B cell (primary cell): ENCODE measurements at regions not wholly inside any gene's neighbourhood (a gene's known extent, or its start where the extent isn't known, plus 50 kb on each side); places are given as distances from the start of the nearest gene placed in this dataset.

ENCODE experiments used
- EZH2 ChIP-seq: IDR thresholded peaks from 2 replicates; pipeline ENCODE4 v1.6.1; 2012; ENCODE audit warnings: borderline replicate concordance, low read depth, mild to moderate bottlenecking, moderate library complexity, low read length; ENCODE audit not compliant: insufficient read depth, poor library complexity, severe bottlenecking
- TF ChIP-seq, protein P1 (sequence below): fragments of 200-600 bp; IDR thresholded peaks from one replicate; pipeline ENCODE4 v1.8.0; 2022; ENCODE audit warnings: antibody characterized with exemption, mild to moderate bottlenecking

- TF ChIP-seq, protein P1, sequence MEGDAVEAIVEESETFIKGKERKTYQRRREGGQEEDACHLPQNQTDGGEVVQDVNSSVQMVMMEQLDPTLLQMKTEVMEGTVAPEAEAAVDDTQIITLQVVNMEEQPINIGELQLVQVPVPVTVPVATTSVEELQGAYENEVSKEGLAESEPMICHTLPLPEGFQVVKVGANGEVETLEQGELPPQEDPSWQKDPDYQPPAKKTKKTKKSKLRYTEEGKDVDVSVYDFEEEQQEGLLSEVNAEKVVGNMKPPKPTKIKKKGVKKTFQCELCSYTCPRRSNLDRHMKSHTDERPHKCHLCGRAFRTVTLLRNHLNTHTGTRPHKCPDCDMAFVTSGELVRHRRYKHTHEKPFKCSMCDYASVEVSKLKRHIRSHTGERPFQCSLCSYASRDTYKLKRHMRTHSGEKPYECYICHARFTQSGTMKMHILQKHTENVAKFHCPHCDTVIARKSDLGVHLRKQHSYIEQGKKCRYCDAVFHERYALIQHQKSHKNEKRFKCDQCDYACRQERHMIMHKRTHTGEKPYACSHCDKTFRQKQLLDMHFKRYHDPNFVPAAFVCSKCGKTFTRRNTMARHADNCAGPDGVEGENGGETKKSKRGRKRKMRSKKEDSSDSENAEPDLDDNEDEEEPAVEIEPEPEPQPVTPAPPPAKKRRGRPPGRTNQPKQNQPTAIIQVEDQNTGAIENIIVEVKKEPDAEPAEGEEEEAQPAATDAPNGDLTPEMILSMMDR, result no peak
- no peak for TF ChIP-seq EZH2
These were observed 627.2 kb downstream of the BCKDHB start for GRCh38 chr6:80733641-80734040.
